Stimulated activated CD4-positive, alpha-beta T cell treated with anti-CD3 and anti-CD28 coated beads, Interleukin-12 subunit alpha, Interleukin-12 subunit beta, amount 100 ng/mL, for 24 hours (primary cell): ENCODE measurements at regions not wholly inside any gene's neighbourhood (a gene's known extent, or its start where the extent isn't known, plus 50 kb on each side); places are given as distances from the start of the nearest gene placed in this dataset.
"Not testable (repeated sequence)": the region's sequence is repeated elsewhere in the genome, so short reads cannot be mapped to it uniquely, and the experiment has no call there.

Experiments used
- DNase-seq, 2 experiments: peaks; one replicate each; pipeline ENCODE4 v3.0.0-alpha.2; 2020; ENCODE audit warnings: low read depth in 2 of 2

DNA sequence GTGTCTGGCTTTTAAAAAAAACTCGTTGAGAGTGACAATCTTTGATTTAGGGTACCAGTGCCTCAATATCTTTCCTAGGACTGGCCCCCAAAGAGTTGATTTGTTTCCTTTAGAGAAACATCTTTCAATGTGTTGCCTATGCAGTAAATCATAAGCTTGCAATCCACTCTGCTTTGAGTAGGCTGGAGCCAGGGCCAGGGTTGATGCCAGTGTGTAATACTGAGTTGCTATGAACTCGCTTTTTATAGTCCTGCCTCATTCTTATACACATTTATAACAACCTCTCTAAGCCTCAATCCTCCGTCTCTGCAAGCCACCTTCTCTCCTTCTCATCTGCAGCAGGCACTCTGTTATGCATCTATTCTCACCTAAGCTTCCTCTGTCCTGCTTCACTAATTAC, 674.9 kb upstream of the POM121L12 start:
- no peak for DNase-seq

DNA sequence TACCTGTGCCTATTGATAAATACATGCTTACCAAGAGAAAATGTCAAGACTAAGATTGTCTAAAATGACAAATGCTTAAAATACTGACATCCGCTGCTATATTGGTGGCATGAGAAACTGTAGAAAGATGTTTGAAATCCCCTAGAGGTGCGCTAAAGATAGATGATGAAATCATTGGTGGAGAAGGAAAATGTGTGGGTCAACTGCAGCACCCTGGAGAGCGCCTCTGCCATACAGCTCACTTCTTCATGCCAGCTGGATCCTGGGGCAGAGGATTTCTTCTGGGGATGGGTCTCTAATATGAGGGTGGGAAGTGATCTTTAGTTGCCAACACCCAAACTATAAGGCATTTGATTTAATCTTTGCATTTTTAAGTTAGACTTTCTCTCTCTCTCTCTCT, 680.4 kb upstream of the POM121L12 start:
- DNase-seq, result no peak

DNA sequence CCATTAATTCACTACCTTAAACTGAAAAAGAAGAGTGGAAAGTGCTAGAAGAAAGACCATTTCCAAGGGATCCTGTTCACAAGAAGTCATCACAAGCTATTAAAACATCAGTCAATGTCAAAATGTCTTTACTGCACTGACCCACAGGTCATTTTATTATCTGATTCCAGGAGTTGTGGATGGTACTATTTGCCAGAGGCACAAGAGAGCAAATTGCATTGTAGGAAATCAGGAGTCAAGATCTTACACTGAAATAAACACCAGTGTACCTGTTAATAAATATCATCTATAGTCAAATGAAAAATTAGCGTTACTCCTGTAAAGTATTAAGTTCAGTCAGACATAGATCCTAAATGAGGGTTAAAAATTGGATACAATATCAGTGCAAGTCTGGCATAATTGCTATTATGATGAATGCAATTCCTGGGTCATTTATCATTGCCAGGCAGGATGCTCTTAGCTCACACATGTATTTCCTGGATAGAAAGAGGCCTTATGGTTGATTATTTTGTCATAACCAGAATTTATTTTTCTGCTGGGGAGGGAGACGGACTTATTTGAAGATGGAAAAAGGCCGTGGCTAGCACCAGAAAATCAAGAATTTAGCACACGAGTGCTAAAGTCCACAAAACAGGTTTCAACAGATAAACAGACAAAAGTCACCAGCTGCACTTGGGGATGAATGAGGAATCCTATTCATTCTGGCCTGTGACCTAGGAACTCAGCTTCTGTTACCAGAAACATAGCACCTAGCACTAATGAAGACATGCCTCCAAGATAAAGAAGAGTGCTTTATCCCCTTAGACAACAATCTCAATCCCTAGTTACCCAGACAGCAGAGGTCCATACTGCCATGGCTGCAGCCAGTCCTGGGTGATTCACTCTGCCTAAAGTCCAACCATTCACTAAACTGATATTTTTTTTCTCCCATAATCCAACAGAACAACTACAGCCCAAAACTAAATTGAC, 683.1 kb upstream of the POM121L12 start:
- DNase-seq, result no peak

DNA sequence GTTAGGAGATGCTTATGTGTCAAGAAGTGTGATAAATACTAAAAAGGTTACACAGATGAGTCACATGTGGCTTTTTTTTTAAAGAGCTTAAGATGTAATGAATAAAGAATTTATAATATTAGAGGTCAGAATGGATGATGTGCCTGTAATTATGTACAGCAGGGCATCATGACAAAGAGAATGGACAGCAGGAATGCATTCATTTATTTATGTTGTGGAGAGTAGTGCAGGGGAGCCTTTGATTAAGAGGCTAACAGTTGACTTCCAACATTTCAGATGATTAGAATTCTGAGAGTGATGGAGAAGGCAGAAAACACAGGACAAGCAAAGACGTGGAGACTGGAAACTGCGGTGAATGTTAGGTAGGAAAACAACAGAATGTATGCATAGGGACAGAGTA, 691.4 kb upstream of the POM121L12 start:
- DNase-seq, result no peak

DNA sequence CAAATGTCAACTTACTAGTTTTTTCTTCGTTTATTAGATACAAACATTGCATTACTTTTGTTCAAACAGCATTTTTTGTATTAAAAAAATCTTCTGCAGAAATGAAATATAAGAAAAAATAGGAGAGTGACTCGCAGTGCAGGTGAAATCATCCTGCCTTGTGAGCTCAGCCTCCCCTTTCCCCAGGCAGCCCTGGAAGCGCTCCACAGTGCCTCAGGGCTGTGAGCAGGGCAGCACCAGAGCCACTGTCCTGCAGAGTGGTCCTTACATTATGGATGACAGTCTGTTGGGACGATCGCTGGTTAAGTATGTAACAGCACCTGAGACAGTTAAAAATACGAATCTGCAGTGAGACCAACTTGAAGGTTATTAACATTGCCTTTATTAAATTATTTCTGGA, 695.4 kb upstream of the POM121L12 start:
- no peak for DNase-seq

DNA sequence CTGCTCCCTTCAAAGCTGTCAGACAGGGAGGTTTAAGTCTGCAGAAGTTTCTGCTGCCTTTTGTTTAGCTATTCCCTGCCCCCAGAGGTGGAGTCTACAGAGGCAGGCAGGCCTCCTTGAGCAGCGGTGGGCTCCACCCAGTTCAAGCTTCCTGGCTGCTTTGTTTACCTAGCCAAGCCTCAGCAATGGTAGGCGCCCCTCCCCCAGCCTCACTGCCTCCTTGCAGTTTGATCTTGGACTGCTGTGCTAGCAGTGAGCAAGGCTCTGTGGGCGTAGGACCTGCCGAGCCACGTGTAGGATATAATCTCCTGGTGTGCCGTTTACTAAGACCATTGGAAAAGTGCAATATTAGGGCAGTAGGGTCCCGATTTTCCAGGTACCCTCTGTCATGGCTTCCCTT, 707.1 kb upstream of the POM121L12 start:
- DNase-seq, result not testable (repeated sequence)

DNA sequence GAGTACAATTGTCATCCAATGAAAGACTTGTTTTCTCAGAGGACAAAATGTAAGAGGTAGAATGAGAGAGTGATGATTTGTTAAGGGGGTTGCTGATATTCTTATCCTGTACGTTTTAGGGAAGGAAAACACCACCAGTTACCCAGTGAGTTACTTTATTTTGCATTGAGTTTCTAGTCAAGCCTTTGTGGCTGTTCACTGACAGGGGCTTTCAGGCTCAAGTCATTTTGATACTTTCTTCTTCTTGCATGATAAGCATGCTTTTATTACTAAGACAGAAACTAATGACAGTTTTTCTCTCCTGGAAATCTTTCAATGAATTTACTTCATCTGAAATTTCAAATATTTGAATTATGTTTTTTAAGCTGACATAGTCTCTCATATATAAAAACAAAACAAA, 710.2 kb upstream of the POM121L12 start:
- DNase-seq, result no peak

DNA sequence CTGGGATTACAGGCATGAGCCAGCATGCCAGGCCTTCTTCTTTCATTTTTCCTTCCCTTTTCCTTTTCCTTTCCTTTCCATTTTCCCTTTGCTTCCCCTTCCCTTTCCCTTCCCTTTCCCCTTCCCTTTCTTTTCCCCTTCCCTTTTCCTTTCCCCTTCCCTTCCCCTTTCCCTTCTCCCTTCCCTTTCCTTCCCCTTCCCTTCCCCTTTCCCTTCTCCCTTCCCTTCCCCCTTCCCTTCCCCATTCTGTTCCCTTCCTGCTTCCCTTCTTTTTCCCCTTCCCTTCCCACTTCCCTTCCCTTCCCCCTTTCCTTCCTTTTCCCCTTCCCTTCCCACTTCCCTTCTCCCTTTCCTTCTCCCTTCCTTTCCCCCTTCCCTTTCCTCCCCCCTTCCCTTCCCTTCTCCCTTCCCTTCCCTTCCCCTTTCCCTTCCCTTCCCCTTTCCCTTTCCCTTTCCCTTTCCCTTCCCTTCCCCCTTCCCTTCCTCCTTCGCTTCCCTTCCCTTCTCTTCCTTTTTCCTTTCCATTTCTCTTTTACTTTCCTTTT, 712.2 kb upstream of the POM121L12 start:
- DNase-seq, result no peak

DNA sequence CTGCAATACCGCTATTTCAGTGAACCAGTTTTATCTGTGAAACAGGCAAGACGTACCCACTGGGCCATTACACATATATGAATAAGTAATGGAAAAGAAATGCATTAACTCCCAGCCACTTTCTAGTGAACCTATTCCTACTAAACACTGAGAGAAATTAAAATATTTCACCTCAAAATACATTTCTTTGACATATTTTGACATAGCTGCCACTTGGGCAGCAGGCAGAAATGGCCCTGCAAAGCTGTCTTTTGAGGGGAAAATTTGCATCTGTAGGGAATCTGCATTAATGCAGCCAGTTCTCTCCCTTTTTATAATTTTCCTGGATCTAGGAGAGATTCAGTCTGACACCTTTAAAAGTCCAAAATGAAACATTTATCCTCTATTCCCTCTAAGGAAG, 714.8 kb upstream of the POM121L12 start:
- no peak for DNase-seq

DNA sequence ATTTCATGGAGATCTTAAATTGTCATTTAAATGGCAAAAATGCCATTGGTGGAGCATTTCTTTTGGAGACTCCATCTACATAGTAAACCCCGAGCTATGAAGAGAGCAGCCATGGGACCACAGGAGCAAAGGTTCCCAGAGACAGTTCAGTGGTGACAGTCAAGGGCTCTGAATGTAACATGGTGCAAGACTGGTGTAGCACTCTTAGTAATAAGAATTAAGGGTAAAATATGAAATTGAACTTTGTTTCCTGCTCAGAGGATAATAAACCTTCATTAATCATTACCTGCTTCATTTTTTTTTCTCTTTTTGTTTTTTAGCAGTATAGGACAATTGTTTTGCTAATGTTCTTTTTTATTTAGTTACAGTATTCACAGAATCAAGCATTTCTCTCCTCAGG, 717.5 kb upstream of the POM121L12 start:
- DNase-seq, result no peak

DNA sequence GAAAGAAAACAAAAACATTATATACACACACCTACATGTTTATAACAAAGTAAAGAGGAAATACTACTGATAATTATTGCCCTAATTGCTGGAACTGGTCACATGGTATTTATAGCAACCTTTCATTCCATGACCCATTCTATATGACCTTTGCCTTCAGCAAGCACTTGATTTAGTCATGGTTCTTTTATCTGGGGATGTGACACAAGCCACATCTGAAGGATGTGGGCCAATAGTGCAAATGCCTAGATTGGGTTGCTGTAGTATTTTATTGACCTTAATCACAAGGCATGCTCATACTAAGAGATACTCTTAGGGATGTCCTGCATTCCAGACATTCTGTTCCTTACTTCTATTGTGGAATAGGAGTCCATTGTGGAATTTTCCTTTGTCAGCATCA, 723.5 kb upstream of the POM121L12 start:
- no peak for DNase-seq

DNA sequence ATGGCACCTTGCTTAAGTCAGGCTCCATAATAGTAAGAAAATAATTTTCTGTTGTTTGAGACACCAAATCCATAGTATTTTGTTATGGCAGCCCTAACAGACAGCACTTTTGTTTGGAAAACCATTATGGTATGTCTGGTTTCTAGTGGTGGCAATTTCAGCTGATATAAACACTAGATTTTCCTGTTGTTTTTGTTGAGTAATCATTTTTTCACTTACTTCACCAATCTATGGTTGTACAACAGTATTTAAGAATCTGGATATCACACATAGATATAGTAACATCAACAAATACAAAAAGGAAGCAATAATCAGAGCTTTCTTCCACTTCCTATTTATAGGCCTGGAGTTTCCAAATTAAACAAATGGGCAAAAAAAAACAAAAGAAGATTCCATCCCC, 725.8 kb upstream of the POM121L12 start:
- no peak for DNase-seq

DNA sequence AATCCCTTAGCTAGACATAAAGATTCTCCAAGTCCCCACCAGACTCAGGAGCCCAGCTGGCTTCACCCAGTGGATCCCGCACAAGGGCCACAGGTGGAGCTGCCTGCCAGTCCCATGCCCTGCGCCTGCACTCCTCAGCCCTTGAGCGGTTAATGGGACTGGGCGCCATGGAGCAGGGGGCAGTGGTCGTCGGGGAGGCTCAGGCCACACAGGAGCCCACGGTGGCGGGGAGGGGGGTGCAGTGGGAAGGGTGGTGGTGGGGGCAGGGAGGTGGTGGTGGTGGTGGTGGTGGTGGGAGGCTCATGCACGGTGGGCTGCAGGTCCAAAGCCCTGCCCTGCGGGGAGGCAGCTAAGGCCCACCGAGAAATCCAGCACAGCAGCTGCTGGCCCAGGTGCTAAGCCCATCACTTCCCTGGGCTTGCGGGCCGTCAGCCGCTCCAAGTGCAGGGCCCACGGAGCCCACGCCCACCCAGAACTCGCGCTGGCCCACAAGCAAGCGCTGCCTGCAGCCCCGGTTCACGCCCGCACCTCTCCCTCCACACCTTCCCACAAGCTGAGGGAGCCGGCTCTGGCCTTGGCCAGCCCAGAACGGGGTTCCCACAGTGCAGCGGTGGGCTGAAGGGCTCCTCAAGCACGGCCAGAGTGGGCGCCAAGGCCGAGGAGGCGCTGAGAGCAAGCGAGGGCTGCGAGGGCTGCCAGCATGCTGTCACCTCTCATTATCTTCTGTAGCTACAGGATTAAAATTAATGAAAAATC, 732.5 kb upstream of the POM121L12 start:
- DNase-seq, result no peak

DNA sequence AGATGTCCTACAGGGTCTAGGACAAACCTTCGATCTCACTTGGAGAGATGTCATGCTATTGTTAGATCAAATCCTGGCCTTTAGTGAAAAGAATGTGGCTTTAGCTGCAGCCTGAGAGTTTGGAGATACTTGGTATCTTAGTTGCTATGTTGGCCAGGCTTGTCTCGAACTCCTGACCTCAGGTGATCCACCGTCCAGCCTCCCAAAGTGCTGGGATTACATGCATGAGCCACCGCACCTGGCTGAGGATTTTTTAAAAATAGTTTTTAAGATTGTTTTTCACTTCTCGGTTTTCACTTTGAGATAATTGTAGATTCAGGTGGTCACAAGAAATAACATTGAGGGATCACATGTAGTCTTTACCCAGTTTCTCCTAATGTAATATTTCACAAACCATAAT, 738.3 kb upstream of the POM121L12 start:
- DNase-seq, result no peak

DNA sequence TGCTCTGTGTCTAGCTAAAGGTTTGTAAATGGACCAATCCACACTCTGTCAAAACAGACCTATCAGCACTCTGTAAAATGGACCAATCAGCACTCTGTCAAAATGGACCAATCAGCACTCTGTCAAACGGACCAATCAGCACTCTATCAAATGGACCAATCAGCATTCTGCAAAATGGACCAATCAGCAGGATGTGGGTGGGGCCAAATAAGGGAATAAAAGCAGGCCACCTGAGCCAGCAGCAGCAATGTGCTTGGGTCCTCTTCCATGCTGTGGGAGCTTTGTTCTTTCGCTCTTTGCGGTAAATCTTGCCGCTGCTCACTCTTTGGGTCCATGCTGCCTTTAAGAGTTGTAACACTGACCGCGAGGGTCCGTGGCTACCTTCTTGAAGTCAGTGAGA, 740.5 kb upstream of the POM121L12 start:
- DNase-seq, result no peak

DNA sequence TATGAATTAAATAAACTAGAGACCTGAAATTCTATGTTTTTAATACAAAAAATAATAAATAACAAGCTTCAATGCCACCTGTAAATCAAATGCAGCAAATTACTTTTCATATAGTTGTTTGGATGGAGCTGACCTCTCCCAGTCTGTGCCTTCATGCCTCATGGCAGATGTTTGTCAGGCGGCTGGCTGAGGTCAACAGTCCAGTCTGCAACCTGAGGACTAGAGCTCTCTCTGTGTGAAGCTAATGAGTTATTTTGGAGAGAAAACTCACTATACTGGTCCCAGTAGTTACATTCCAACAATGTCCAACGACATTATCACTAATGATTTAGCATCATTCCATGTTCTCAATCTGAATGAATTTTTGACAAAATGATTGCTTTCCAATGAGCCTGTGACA, 746.2 kb upstream of the POM121L12 start:
- no peak for DNase-seq

DNA sequence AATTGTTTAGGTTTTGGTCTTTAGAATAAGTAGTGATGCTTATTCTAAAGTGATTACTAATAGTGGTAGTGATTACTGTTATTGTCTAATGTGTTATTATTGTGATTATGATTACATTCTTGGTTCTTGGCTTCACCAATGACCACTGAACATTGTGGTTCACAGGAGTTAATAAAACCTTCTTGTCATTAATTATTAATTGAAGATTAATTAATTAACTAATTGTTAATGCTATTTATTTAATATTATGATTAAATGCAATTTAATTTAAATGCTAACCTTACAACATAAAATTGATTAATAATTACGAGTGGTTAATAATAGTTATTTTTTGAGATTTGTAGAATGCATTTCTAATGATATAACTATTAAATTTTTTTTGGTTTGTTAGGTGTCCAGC, 747.7 kb upstream of the POM121L12 start:
- DNase-seq, result no peak

DNA sequence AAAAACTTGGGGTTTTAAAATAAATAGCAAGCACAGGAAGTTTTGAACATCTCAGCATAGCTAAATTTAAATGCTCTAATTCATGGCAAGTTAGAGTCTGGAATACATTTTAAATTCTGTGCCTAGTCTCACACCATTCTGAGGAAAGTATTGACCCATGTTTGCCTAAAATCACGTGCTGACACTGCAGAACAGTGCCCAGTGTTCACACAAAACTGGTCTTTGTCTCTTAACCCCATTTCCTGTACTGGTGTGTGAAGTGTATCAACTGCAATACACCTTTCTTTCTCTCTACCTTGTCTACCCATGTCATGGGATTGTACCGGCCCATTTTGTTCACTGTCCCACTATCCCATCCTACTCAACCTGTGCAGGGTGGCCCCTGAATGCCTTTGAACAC, 749.7 kb upstream of the POM121L12 start:
- DNase-seq, result no peak

DNA sequence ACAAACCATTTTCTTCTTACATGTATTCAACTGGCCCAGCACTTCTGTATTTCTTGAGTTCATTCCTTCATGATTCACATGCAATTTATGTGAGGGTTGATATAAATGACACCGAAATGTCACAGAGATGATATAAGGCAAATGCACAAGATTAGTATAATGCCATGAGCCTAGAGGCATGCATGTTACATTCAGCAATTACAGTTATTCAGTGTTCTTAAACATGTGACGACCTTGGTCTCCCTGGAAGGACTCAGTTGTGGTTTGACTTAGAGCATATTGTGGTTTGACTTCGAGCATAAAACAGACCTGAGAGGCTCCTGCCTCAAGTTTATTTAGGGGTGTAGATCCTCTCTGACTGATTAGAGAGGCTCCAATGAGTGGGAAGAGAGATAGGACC, 752.1 kb upstream of the POM121L12 start:
- DNase-seq, result no peak

DNA sequence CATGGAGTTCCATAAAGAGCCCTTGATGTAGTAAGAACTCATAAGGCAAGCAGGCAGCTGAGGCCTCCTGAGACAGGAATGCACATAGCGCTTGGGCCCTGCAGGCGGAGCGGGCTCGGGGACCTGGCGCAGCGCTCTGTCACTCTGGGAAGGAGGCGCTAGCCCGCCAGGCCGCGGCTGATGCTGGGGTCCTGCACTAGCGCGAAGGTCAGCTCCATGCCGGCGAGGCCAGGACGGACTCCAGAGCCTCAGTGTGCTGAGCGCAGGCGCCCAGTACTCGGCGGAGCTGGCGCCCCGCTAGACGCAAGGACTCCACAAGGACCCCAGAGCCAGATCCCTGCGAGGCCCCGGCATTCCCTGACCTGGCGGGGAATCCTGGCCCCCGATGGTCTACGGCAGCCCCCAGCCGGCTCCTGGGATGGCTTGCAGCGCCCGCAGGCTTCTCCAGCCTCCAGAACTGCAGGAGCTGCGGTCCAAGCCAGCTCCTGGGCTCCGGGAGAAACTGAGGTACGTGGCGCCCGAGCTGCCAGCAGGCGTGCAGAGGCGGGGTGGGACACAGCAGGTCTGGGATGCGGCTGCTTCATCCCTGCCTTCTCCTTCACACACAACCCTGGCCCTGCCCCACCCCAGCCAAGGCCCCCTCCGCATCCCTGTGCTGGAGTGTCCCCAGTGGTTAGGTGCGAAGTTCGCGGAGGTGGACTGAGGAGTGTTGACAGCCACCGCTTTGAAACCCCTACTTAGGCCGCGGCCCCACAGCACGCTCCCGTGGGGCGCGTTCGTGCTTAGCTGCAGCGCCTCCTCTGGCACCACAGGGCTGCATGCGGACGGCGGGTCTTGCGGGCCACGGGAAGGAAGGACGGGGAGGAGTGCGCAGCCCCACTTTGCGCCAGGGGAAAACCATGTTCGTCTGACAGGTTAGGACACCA, 761.5 kb upstream of the POM121L12 start:
- DNase-seq, result no peak

DNA sequence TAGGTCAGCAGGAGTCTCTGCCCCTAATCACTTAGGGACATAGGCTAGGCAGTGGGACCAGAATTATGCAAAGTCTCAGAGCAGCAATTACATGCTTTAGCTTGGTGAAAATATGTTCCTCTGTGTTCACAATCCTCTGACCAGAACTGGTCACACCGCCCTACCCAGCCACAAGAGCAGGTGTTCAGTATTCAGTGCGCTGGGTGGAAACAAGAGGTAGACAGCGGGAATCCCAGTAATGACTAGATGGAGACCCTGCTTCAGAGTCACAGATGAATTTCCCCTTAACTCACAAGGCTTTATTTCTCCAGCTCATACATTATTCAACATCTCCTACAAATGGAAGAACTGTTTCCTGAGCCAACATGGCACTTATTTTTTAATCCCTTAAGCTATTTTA, 763.7 kb upstream of the POM121L12 start:
- DNase-seq, result no peak

DNA sequence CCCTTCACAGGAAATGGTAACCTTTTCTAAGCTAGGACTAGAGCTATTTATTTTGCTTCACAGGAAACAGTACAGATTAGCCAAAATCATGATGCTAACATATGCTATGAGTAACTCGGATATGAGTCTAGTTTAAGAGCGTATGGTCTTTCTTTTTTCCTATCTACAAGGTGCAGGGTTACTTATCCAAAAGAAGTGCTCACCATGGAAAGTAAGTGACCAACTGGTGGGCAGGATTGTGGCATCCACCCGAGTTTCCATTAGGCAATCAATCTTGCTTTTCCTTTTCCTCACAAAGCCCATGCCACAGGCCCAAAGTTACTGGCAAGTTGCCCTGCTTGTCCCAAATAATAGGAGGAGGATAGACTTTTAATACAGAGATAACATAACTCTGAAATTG, 765.1 kb upstream of the POM121L12 start:
- DNase-seq, result no peak
